Jurkat, Clone E6-1 (cell line): ENCODE measurements at regions not wholly inside any gene's neighbourhood (a gene's known extent, or its start where the extent isn't known, plus 50 kb on each side); places are given as distances from the start of the nearest gene placed in this dataset.
"Not testable (repeated sequence)": the region's sequence is repeated elsewhere in the genome, so short reads cannot be mapped to it uniquely, and the experiment has no call there.

Experiments used
- DNase-seq: peaks from one replicate; pipeline ENCODE4 v3.0.0-alpha.2; 2011; ENCODE audit warnings: low read depth, low spot score
- H3K4me3 ChIP-seq: 2 replicates; pipeline ENCODE4 v1.5.1; 2011; ENCODE audit warnings: mild to moderate bottlenecking, low read length, control low read depth, moderate library complexity

GRCh38 chr18:25534401-25534800 is 182.4 kb upstream of the ZNF521 start:
- H3K4me3 ChIP-seq = no peak overlapping the region
- no peak for DNase-seq

- H3K4me3 ChIP-seq = no peak overlapping the region
- no peak for DNase-seq
Observed at GRCh38 chr18:25533218-25533617, 181.3 kb upstream of the ZNF521 start.

GRCh38 chr18:25531207-25531606 is 179.2 kb upstream of the ZNF521 start:
- H3K4me3 ChIP-seq = no peak overlapping the region
- no peak for DNase-seq

- not testable (repeated sequence) for DNase-seq, H3K4me3 ChIP-seq
Observed at GRCh38 chr18:25525789-25526188, 173.8 kb upstream of the ZNF521 start.

GRCh38 chr18:25518716-25519053 is 166.7 kb upstream of the ZNF521 start:
- no peak for DNase-seq
- no peak overlapping the region for H3K4me3 ChIP-seq

- no peak for DNase-seq
Observed at GRCh38 chr18:25517881-25518715, 166.1 kb upstream of the ZNF521 start.

GRCh38 chr18:25516747-25517498 is 165.0 kb upstream of the ZNF521 start:
- H3K4me3 ChIP-seq = no peak overlapping the region
- no peak for DNase-seq

More at GRCh38 chr18:25517881-25518715, 166.1 kb upstream of the ZNF521 start:
- no peak overlapping the region for H3K4me3 ChIP-seq

- no peak overlapping the region for H3K4me3 ChIP-seq
- no peak for DNase-seq
Observed at GRCh38 chr18:25516121-25516520, 164.2 kb upstream of the ZNF521 start.

GRCh38 chr18:25510096-25510495 is 158.1 kb upstream of the ZNF521 start:
- H3K4me3 ChIP-seq = no peak overlapping the region
- DNase-seq = no peak

GRCh38 chr18:25503567-25504081 is 151.7 kb upstream of the ZNF521 start:
- DNase-seq = no peak
- no peak overlapping the region for H3K4me3 ChIP-seq

GRCh38 chr18:25497151-25497794 is 145.3 kb upstream of the ZNF521 start:
- no peak overlapping the region for H3K4me3 ChIP-seq
- no peak for DNase-seq

- DNase-seq = no peak
Observed at GRCh38 chr18:25496544-25496943, 144.6 kb upstream of the ZNF521 start.

GRCh38 chr18:25495606-25496005 is 143.6 kb upstream of the ZNF521 start:
- DNase-seq = no peak
- H3K4me3 ChIP-seq = no peak overlapping the region

More at GRCh38 chr18:25496544-25496943, 144.6 kb upstream of the ZNF521 start:
- no peak overlapping the region for H3K4me3 ChIP-seq

- no peak overlapping the region for H3K4me3 ChIP-seq
- no peak for DNase-seq
Observed at GRCh38 chr18:25494888-25495287, 142.9 kb upstream of the ZNF521 start.

GRCh38 chr18:25493401-25493800 is 141.4 kb upstream of the ZNF521 start:
- no peak overlapping the region for H3K4me3 ChIP-seq
- no peak for DNase-seq

GRCh38 chr18:25490316-25490715 is 138.3 kb upstream of the ZNF521 start:
- no peak overlapping the region for H3K4me3 ChIP-seq
- DNase-seq = no peak

GRCh38 chr18:25473008-25473407 is 121.0 kb upstream of the ZNF521 start:
- no peak overlapping the region for H3K4me3 ChIP-seq
- DNase-seq = no peak

GRCh38 chr18:25470756-25471524 is 119.0 kb upstream of the ZNF521 start:
- not testable (repeated sequence) for DNase-seq, H3K4me3 ChIP-seq

GRCh38 chr18:25470062-25470461 is 118.1 kb upstream of the ZNF521 start:
- DNase-seq = no peak
- no peak overlapping the region for H3K4me3 ChIP-seq
